ENCODE measurements at regions not wholly inside any gene's neighbourhood (a gene's known extent, or its start where the extent isn't known, plus 50 kb on each side); places are given as distances from the start of the nearest gene placed in this dataset.
"Not testable (repeated sequence)": the region's sequence is repeated elsewhere in the genome, so short reads cannot be mapped to it uniquely, and the experiment has no call there.

GRCh38 chr6:131470534-131470933 lies 102.5 kb upstream of the ARG1 start:
- intact Hi-C loops (cut with DNase I, micrococcal nuclease): loop anchor here in 1 of 2 experiments (5.0 kb wide), 1 partner anchor 43 kb away; no protein-coding TSS in a partner anchor
- H3K27me3 ChIP-seq (ENCODE audit: control insufficient read depth in 1 of 2, insufficient read depth in 2 of 2, low read length in 2 of 2): no peaks in the 10 kb centered on the region
- POLR2A ChIA-PET: no interaction called here
- H3K27ac ChIP-seq (ENCODE audit: low read depth in 1 of 2, low read length in 2 of 2): no peak overlapping the region
- Mint-ChIP-seq H3K27ac (no peak overlapping the region), H3K4me1 (ENCODE audit: low read depth) (no peaks in the 10 kb centered on the region), H3K4me3 (no peak overlapping the region), H3K36me3 (ENCODE audit: low read depth) (no peaks in the 10 kb centered on the region), H3K9me3 (peaks cover 8% of the 10 kb centered on the region), H3K27me3 (no peaks in the 10 kb centered on the region)
- no peak for TF ChIP-seq CTCF (IDR thresholded peaks at IDR 0.05)
- H3K9me3 ChIP-seq (ENCODE audit: control insufficient read depth in 1 of 2, insufficient read depth in 1 of 2, low read length in 2 of 2): no peaks in the 10 kb centered on the region
- no peak overlapping the region for H3K4me3 ChIP-seq (ENCODE audit: low read length)
- CTCF ChIA-PET: interaction anchor here (0.7 kb wide), 1 partner anchor 17 kb away, joined by 3 read pairs; no protein-coding TSS in a partner anchor
- no peak for DNase-seq
- no peak for ATAC-seq (ENCODE audit: poor library complexity)
- no peaks in the 10 kb centered on the region for H3K36me3 ChIP-seq (ENCODE audit: insufficient read depth, low read length)
- H3K4me1 ChIP-seq (ENCODE audit: insufficient read depth, low read length): no peaks in the 10 kb centered on the region

DNA sequence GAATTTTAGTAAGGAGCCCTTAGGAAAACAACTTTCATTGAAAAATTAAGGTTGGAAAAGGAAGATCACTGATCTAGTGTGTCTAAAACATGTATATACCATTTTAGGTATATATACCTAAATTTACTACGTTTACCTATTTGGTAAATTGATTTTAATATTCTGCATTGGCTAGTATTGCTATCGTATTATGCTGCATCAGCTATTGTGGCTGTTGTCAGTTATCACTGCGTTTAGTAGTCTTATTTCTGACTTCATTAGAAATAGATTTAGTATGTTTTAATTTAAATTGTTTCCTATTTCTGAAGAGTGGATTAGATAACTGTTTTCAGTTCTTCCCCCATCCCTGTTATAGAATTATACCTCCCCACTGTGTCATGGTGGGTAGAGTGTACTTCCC lies 101.7 kb upstream of the ARG1 start:
- no peak for DNase-seq
- no peaks in the 10 kb centered on the region for H3K36me3 Mint-ChIP-seq (ENCODE audit: low read depth)
- ChIA-PET POLR2A (no interaction called here), CTCF (interaction anchor here (1.5 kb wide), 1 partner anchor 19 kb away, joined by 3 read pairs; no protein-coding TSS in a partner anchor)
- intact Hi-C loops (cut with DNase I, micrococcal nuclease): loop anchor here in 1 of 2 experiments (5.0 kb wide), 1 partner anchor 44 kb away; no protein-coding TSS in a partner anchor
- H3K4me3 ChIP-seq (ENCODE audit: low read length): no peak overlapping the region
- peaks cover 8% of the 10 kb centered on the region for H3K9me3 Mint-ChIP-seq
- no peak overlapping the region for H3K4me3 Mint-ChIP-seq
- no peaks in the 10 kb centered on the region for H3K4me1 Mint-ChIP-seq (ENCODE audit: low read depth)
- no peak overlapping the region for H3K27ac ChIP-seq (ENCODE audit: low read depth in 1 of 2, low read length in 2 of 2)
- H3K9me3 ChIP-seq (ENCODE audit: control insufficient read depth in 1 of 2, insufficient read depth in 1 of 2, low read length in 2 of 2): peaks cover 0 to 4% of the 10 kb centered on the region in 2 experiments
- no peak for ATAC-seq (ENCODE audit: poor library complexity)
- no peaks in the 10 kb centered on the region for H3K27me3 ChIP-seq (ENCODE audit: control insufficient read depth in 1 of 2, insufficient read depth in 2 of 2, low read length in 2 of 2)
- no peaks in the 10 kb centered on the region for H3K4me1 ChIP-seq (ENCODE audit: insufficient read depth, low read length)
- H3K27me3 Mint-ChIP-seq: no peaks in the 10 kb centered on the region
- no peak for TF ChIP-seq CTCF (IDR thresholded peaks at IDR 0.05)
- no peaks in the 10 kb centered on the region for H3K36me3 ChIP-seq (ENCODE audit: insufficient read depth, low read length)
- H3K27ac Mint-ChIP-seq: no peak overlapping the region

GRCh38 chr6:131473303-131473702 lies 99.7 kb upstream of the ARG1 start:
- POLR2A ChIA-PET; CTCF ChIA-PET; H3K36me3 Mint-ChIP-seq (ENCODE audit: low read depth); ATAC-seq (ENCODE audit: poor library complexity); H3K27me3 Mint-ChIP-seq; H3K27ac ChIP-seq (ENCODE audit: low read depth in 1 of 2, low read length in 2 of 2); H3K9me3 Mint-ChIP-seq; H3K4me3 Mint-ChIP-seq; H3K9me3 ChIP-seq (ENCODE audit: control insufficient read depth in 1 of 2, insufficient read depth in 1 of 2, low read length in 2 of 2); DNase-seq; H3K4me3 ChIP-seq (ENCODE audit: low read length); H3K4me1 ChIP-seq (ENCODE audit: insufficient read depth, low read length); H3K36me3 ChIP-seq (ENCODE audit: insufficient read depth, low read length); H3K27ac Mint-ChIP-seq; H3K27me3 ChIP-seq (ENCODE audit: control insufficient read depth in 1 of 2, insufficient read depth in 2 of 2, low read length in 2 of 2); H3K4me1 Mint-ChIP-seq (ENCODE audit: low read depth): not testable (repeated sequence)
- intact Hi-C loops (cut with DNase I, micrococcal nuclease): loop anchor here in 1 of 2 experiments (5.0 kb wide), 1 partner anchor 46 kb away; no protein-coding TSS in a partner anchor

DNA sequence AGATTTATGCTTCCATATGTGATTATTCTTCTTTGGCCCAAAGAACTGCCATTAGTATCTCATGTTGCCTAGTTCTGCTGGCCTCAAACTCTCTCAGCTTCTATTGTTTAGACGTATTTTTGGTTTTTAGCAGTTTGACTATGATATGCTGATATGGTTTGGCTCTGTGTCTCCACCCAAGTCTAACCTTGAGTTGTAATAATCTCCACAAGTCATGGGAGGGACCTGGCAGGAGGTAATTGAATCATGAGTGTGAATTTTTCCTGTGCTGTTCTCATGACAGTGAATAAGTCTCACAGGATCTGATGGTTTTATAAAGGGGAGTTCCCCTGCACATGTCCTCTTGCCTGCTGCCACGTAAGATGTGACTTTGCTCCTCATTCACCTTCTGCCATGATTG lies 96.7 kb upstream of the ARG1 start:
- intact Hi-C loops (cut with DNase I, micrococcal nuclease): no loop called here
- Mint-ChIP-seq H3K27me3 (no peaks in the 10 kb centered on the region), H3K4me3 (no peak overlapping the region), H3K9me3 (peaks cover 6% of the 10 kb centered on the region), H3K4me1 (ENCODE audit: low read depth) (no peaks in the 10 kb centered on the region), H3K27ac (no peak overlapping the region), H3K36me3 (ENCODE audit: low read depth) (no peaks in the 10 kb centered on the region)
- Histone ChIP-seq H3K4me1 (ENCODE audit: insufficient read depth, low read length) (no peaks in the 10 kb centered on the region), H3K27me3 (ENCODE audit: control insufficient read depth in 1 of 2, insufficient read depth in 2 of 2, low read length in 2 of 2) (no peaks in the 10 kb centered on the region), H3K27ac (ENCODE audit: low read depth in 1 of 2, low read length in 2 of 2) (no peak overlapping the region), H3K36me3 (ENCODE audit: insufficient read depth, low read length) (no peaks in the 10 kb centered on the region), H3K9me3 (ENCODE audit: control insufficient read depth in 1 of 2, insufficient read depth in 1 of 2, low read length in 2 of 2) (peaks cover 0 to 4% of the 10 kb centered on the region in 2 experiments), H3K4me3 (ENCODE audit: low read length) (no peak overlapping the region)
- ChIA-PET POLR2A (no interaction called here), CTCF (no interaction called here)
- DNase-seq (no peak), ATAC-seq (ENCODE audit: poor library complexity) (no peak)
- TF ChIP-seq CTCF (IDR thresholded peaks at IDR 0.05): no peak

- H3K9me3 ChIP-seq (ENCODE audit: control insufficient read depth in 1 of 2, insufficient read depth in 1 of 2, low read length in 2 of 2); H3K27ac Mint-ChIP-seq; H3K36me3 ChIP-seq (ENCODE audit: insufficient read depth, low read length); DNase-seq; H3K4me1 ChIP-seq (ENCODE audit: insufficient read depth, low read length); POLR2A ChIA-PET; H3K4me3 ChIP-seq (ENCODE audit: low read length); H3K36me3 Mint-ChIP-seq (ENCODE audit: low read depth); H3K27me3 Mint-ChIP-seq; H3K27me3 ChIP-seq (ENCODE audit: control insufficient read depth in 1 of 2, insufficient read depth in 2 of 2, low read length in 2 of 2); H3K9me3 Mint-ChIP-seq; H3K4me3 Mint-ChIP-seq; intact Hi-C loops (cut with DNase I, micrococcal nuclease); CTCF ChIA-PET; H3K27ac ChIP-seq (ENCODE audit: low read depth in 1 of 2, low read length in 2 of 2); ATAC-seq (ENCODE audit: poor library complexity); H3K4me1 Mint-ChIP-seq (ENCODE audit: low read depth): not testable (repeated sequence)
Observed at GRCh38 chr6:131478740-131479211, 94.2 kb upstream of the ARG1 start.

All from CD4-positive, alpha-beta T cell (primary cell).